H9 (cell line): ENCODE measurements at regions not wholly inside any gene's neighbourhood (a gene's known extent, or its start where the extent isn't known, plus 50 kb on each side); places are given as distances from the start of the nearest gene placed in this dataset.

ENCODE experiments used
- DNase-seq: peaks from one replicate; pipeline ENCODE4 v3.0.0-alpha.2; 2017
- H2AFZ ChIP-seq: one replicate; pipeline ENCODE4 v1.6.1; 2013; ENCODE audit warnings: mild to moderate bottlenecking, low read length, control low read depth, moderate library complexity
- H2AK5ac ChIP-seq: 2 replicates; pipeline ENCODE4 v1.6.1; 2013; ENCODE audit warnings: low read length, control low read depth, mixed read lengths; ENCODE audit not compliant: insufficient read length
- H2BK120ac ChIP-seq: one replicate; pipeline ENCODE4 v1.6.1; 2013; ENCODE audit warnings: low read depth, mild to moderate bottlenecking, low read length, control low read depth, inconsistent platforms; ENCODE audit not compliant: poor library complexity, severe bottlenecking
- H2BK12ac ChIP-seq: 2 replicates; pipeline ENCODE4 v1.6.1; 2013; ENCODE audit warnings: low read length, control low read depth, mixed read lengths, low read depth; ENCODE audit not compliant: insufficient read length
- H2BK15ac ChIP-seq: 2 replicates; pipeline ENCODE4 v1.6.1; 2013; ENCODE audit warnings: low read depth, low read length, control low read depth
- H2BK20ac ChIP-seq: one replicate; pipeline ENCODE4 v1.6.1; 2013; ENCODE audit warnings: low read depth, mild to moderate bottlenecking, low read length, control low read depth, inconsistent platforms; ENCODE audit not compliant: poor library complexity, severe bottlenecking
- H2BK5ac ChIP-seq: 2 replicates; pipeline ENCODE4 v1.6.1; 2013; ENCODE audit warnings: low read length, control low read depth, mixed read lengths; ENCODE audit not compliant: insufficient read length
- H3K14ac ChIP-seq: 2 replicates; pipeline ENCODE4 v1.6.1; 2013; ENCODE audit warnings: low read length, control low read depth; ENCODE audit not compliant: insufficient read depth
- H3K18ac ChIP-seq: 2 replicates; pipeline ENCODE4 v1.6.1; 2013; ENCODE audit warnings: low read depth, mild to moderate bottlenecking, mixed read lengths, low read length, control low read depth; ENCODE audit not compliant: insufficient read length
- H3K23ac ChIP-seq: 2 replicates; pipeline ENCODE4 v1.6.1; 2013; ENCODE audit warnings: low read length, control low read depth, mixed read lengths, low read depth; ENCODE audit not compliant: insufficient read length
- H3K23me2 ChIP-seq: 2 replicates; pipeline ENCODE4 v1.6.1; 2013; ENCODE audit warnings: low read depth, mild to moderate bottlenecking, mixed read lengths, low read length, control low read depth; ENCODE audit not compliant: insufficient read length, poor library complexity, severe bottlenecking
- H3K27ac ChIP-seq: 2 replicates; pipeline ENCODE4 v1.5.1; 2013; ENCODE audit warnings: low read length, control low read depth, mixed read lengths, low read depth; ENCODE audit not compliant: insufficient read length
- H3K27me3 ChIP-seq: 2 replicates; pipeline ENCODE4 v1.6.1; 2013; ENCODE audit warnings: low read length, control low read depth, inconsistent platforms; ENCODE audit not compliant: insufficient read depth
- H3K4ac ChIP-seq: 2 replicates; pipeline ENCODE4 v1.6.1; 2013; ENCODE audit warnings: low read depth, mild to moderate bottlenecking, control low read depth, inconsistent platforms, low read length, moderate library complexity
- H3K4me1 ChIP-seq: 2 replicates; pipeline ENCODE4 v1.6.1; 2013; ENCODE audit warnings: low read length, control low read depth, inconsistent platforms; ENCODE audit not compliant: insufficient read depth
- H3K4me2 ChIP-seq: 2 replicates; pipeline ENCODE4 v1.6.1; 2013; ENCODE audit warnings: low read length, control low read depth, mixed read lengths; ENCODE audit not compliant: insufficient read length, insufficient read depth
- H3K56ac ChIP-seq: 2 replicates; pipeline ENCODE4 v1.6.1; 2013; ENCODE audit warnings: low read depth, mild to moderate bottlenecking, mixed read lengths, low read length, control low read depth; ENCODE audit not compliant: insufficient read length
- H3K79me1 ChIP-seq: 2 replicates; pipeline ENCODE4 v1.6.1; 2013; ENCODE audit warnings: low read depth, mild to moderate bottlenecking, moderate library complexity, low read length, control low read depth, inconsistent platforms; ENCODE audit not compliant: insufficient read depth, poor library complexity, severe bottlenecking
- H3K79me2 ChIP-seq: 2 replicates; pipeline ENCODE4 v1.6.1; 2013; ENCODE audit warnings: low read length, control low read depth, inconsistent platforms; ENCODE audit not compliant: insufficient read depth
- H3K9ac ChIP-seq: 2 replicates; pipeline ENCODE4 v1.6.1; 2013; ENCODE audit warnings: low read length, control low read depth, mixed read lengths; ENCODE audit not compliant: insufficient read length; ENCODE audit errors: extremely low read depth
- H3K9me3 ChIP-seq: one replicate; pipeline ENCODE4 v1.6.1; 2013; ENCODE audit warnings: low read depth, low read length, inconsistent platforms; ENCODE audit not compliant: control insufficient read depth
- H3T11ph ChIP-seq: one replicate; pipeline ENCODE4 v1.6.1; 2013; ENCODE audit warnings: mild to moderate bottlenecking, low read length, control low read depth, inconsistent platforms
- H4K20me1 ChIP-seq: one replicate; pipeline ENCODE4 v1.6.1; 2013; ENCODE audit not compliant: control insufficient read depth, insufficient read length, insufficient read depth
- H4K5ac ChIP-seq: 2 replicates; pipeline ENCODE4 v1.6.1; 2013; ENCODE audit warnings: low read depth, mild to moderate bottlenecking, mixed read lengths, low read length, control low read depth; ENCODE audit not compliant: insufficient read length
- H4K8ac ChIP-seq: replicated peaks from 2 replicates; pipeline ENCODE4 v1.6.1; 2013; ENCODE audit warnings: low read length, control low read depth, mixed read lengths, low read depth; ENCODE audit not compliant: insufficient read length
- H4K91ac ChIP-seq: 2 replicates; pipeline ENCODE4 v1.6.1; 2013; ENCODE audit warnings: low read depth, mild to moderate bottlenecking, moderate library complexity, mixed read lengths, low read length, control low read depth; ENCODE audit not compliant: insufficient read length
- H3K27ac Mint-ChIP-seq, 3 experiments: 2 replicates in 2 of 3; 3 replicates in 1 of 3; pipeline ENCODE4 v1.8.0; 2020 to 2021; ENCODE audit warnings: mixed read lengths in 3 of 3, mild to moderate bottlenecking in 1 of 3, moderate library complexity in 1 of 3
- H3K27me3 Mint-ChIP-seq: 2 replicates; pipeline ENCODE4 v1.8.0; 2021; ENCODE audit warnings: low read depth, mild to moderate bottlenecking, moderate library complexity, mixed read lengths
- H3K36me3 Mint-ChIP-seq, 3 experiments: 2 replicates in 2 of 3; 3 replicates in 1 of 3; pipeline ENCODE4 v1.8.0; 2020 to 2021; ENCODE audit warnings: low read depth in 3 of 3, mixed read lengths in 3 of 3; ENCODE audit not compliant: insufficient read depth in 1 of 3
- H3K4me1 Mint-ChIP-seq, 2 experiments: 2 replicates each; pipeline ENCODE4 v1.8.0; 2020; ENCODE audit warnings: mixed read lengths in 2 of 2
- H3K4me3 Mint-ChIP-seq, 2 experiments: 2 replicates in 1 of 2; 3 replicates in 1 of 2; pipeline ENCODE4 v1.8.0; 2020 to 2021; ENCODE audit warnings: mild to moderate bottlenecking in 2 of 2, mixed read lengths in 2 of 2, moderate library complexity in 1 of 2
- H3K9me3 Mint-ChIP-seq, 2 experiments: 2 replicates in 1 of 2; 3 replicates in 1 of 2; pipeline ENCODE4 v1.8.0; 2020; ENCODE audit warnings: mild to moderate bottlenecking in 2 of 2, mixed read lengths in 2 of 2, moderate library complexity in 1 of 2
- WGBS: extraction: QIAGEN DNeasy Blood & Tissue Kit; methylation state at CpG from one replicate; pipeline ENCODE4 v1.1.7; 2013; ENCODE audit warnings: missing lambda C conversion rate, low lambda C conversion rate, mixed read lengths; ENCODE audit not compliant: insufficient read length; ENCODE audit errors: extremely low coverage; 5-methylcytosine and 5-hydroxymethylcytosine counted together
- TF ChIP-seq, protein P1 (sequence below): fragments of 200-600 bp; sonication (generic); conservative IDR thresholded peaks from 3 replicates; pipeline ENCODE4 v1.8.0; 2021; ENCODE audit warnings: antibody characterized with exemption, mild to moderate bottlenecking

DNA sequence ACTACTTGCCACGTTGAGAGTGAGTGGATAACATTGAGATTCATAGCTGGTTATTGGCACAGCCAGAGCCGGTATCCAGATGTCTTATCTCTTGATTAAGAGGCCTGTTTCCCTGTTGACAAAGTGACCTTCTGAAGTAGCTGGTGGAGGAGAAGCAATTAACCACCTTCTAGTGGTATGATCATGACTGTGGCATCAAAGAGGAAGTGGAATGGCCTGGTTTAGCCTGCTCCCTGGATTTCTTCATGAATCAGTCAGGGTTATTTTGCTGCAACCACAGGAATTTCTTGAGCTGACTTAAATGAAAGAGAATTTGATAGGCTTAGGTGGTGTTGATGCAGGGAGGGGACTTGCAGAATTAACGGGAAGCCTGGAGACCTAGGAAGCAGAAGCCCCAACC lies 398.3 kb downstream of the MFSD1 start:
- no peak overlapping the region for H2AFZ ChIP-seq
- H4K8ac ChIP-seq: no peak overlapping the region
- no peak overlapping the region for H2AK5ac ChIP-seq
- no peaks in the 10 kb centered on the region for H3K79me1 ChIP-seq
- H3K36me3 Mint-ChIP-seq: peaks cover 0 to 3% (median 0%) of the 10 kb centered on the region in 3 experiments; a peak in 2 of 7 replicates
- no peak overlapping the region for H2BK5ac ChIP-seq
- H3K23me2 ChIP-seq: no peaks in the 10 kb centered on the region
- no peak overlapping the region for H3T11ph ChIP-seq
- no peak overlapping the region for H2BK120ac ChIP-seq
- no peaks in the 10 kb centered on the region for H3K4me1 ChIP-seq
- 0 out of 4 replicates have a peak, but pooled peaks cover 0 to 2% of the 10 kb centered on the region in 2 experiments for H3K4me1 Mint-ChIP-seq
- no CpG with 5 or more reads among the region's 3 CpGs for WGBS
- no peak overlapping the region for H3K56ac ChIP-seq
- no peaks in the 10 kb centered on the region for H3K27me3 ChIP-seq
- no peaks in the 10 kb centered on the region for H4K20me1 ChIP-seq
- H3K27me3 Mint-ChIP-seq: no peaks in the 10 kb centered on the region
- H4K5ac ChIP-seq: no peak overlapping the region
- no peak overlapping the region for H3K23ac ChIP-seq
- H3K9me3 Mint-ChIP-seq: peaks cover 2 to 10% of the 10 kb centered on the region in 2 experiments; a peak in 3 of 5 replicates
- H3K18ac ChIP-seq: no peak overlapping the region
- H3K79me2 ChIP-seq: no peaks in the 10 kb centered on the region
- H3K14ac ChIP-seq: no peak overlapping the region
- DNase-seq: no peak
- no peak overlapping the region for H2BK15ac ChIP-seq
- H4K91ac ChIP-seq: no peak overlapping the region
- no peak overlapping the region for H2BK12ac ChIP-seq
- H3K27ac Mint-ChIP-seq: no peak overlapping the region
- TF ChIP-seq, protein P1, sequence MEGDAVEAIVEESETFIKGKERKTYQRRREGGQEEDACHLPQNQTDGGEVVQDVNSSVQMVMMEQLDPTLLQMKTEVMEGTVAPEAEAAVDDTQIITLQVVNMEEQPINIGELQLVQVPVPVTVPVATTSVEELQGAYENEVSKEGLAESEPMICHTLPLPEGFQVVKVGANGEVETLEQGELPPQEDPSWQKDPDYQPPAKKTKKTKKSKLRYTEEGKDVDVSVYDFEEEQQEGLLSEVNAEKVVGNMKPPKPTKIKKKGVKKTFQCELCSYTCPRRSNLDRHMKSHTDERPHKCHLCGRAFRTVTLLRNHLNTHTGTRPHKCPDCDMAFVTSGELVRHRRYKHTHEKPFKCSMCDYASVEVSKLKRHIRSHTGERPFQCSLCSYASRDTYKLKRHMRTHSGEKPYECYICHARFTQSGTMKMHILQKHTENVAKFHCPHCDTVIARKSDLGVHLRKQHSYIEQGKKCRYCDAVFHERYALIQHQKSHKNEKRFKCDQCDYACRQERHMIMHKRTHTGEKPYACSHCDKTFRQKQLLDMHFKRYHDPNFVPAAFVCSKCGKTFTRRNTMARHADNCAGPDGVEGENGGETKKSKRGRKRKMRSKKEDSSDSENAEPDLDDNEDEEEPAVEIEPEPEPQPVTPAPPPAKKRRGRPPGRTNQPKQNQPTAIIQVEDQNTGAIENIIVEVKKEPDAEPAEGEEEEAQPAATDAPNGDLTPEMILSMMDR: no peak
- H3K9ac ChIP-seq: no peak overlapping the region
- no peaks in the 10 kb centered on the region for H3K9me3 ChIP-seq
- no peak overlapping the region for H3K4me2 ChIP-seq
- no peak overlapping the region for H3K4ac ChIP-seq
- H2BK20ac ChIP-seq: no peak overlapping the region
- no peak overlapping the region for H3K4me3 Mint-ChIP-seq
- no peak overlapping the region for H3K27ac ChIP-seq
